ENCODE measurements at regions not wholly inside any gene's neighbourhood (a gene's known extent, or its start where the extent isn't known, plus 50 kb on each side); places are given as distances from the start of the nearest gene placed in this dataset.

DNA sequence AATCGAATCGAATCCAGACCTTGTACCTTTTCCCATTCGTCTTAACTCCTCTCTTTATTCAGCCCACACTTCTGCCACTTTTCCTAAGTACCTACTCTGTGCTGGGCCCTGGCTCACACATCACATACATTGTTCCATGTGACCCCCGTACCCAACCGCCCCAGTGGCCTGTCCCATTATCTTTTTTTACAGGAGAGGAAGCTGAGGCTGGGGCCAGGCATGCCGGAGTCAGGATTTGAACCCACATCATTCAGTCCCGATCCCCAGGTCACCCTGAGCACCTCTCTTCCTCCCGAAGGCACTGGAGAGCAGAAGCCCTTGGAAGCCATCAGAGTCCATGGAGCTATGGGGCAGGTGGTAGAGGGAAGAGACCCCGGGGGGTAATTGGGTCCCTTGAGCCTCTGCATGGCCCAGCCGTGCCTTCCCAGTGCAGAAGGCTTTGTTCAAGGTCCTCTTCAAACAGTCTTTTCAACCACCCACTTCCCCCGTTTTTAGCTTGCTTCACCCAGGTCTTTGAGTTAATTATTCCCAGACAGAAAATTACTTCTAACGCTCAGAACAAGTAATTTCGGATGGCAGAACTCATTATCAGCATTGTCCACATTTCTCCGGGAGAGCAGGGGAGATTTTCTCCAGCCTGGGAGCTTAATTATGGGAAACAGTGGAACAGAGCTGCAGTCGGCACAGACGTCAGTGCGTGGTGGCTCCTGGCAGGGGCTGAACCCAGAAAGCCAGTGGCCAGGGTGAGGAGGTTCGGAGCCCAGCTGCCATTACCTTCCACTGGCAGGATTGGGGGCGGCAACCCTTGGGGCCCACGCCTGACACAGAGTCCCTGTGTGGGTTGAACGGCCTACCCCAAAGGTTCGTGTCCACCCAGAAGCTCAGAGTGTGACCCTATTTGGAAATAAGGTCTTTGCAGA is 82.4 kb upstream of the RTL6 start:
- TF ChIP-seq, protein P1, sequence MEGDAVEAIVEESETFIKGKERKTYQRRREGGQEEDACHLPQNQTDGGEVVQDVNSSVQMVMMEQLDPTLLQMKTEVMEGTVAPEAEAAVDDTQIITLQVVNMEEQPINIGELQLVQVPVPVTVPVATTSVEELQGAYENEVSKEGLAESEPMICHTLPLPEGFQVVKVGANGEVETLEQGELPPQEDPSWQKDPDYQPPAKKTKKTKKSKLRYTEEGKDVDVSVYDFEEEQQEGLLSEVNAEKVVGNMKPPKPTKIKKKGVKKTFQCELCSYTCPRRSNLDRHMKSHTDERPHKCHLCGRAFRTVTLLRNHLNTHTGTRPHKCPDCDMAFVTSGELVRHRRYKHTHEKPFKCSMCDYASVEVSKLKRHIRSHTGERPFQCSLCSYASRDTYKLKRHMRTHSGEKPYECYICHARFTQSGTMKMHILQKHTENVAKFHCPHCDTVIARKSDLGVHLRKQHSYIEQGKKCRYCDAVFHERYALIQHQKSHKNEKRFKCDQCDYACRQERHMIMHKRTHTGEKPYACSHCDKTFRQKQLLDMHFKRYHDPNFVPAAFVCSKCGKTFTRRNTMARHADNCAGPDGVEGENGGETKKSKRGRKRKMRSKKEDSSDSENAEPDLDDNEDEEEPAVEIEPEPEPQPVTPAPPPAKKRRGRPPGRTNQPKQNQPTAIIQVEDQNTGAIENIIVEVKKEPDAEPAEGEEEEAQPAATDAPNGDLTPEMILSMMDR (IDR thresholded peaks at IDR 0.05; ENCODE audit: low read depth, low read length, missing input control) = no peak
- TF ChIP-seq HNF4G (IDR thresholded peaks at IDR 0.05) (no peak), FOXA1 (IDR thresholded peaks at IDR 0.05) (no peak), SP1 (IDR thresholded peaks at IDR 0.05) (no peak), TAF1 (conservative IDR thresholded peaks at IDR 0.05) (no peak)
- TF ChIP-seq, protein P2, sequence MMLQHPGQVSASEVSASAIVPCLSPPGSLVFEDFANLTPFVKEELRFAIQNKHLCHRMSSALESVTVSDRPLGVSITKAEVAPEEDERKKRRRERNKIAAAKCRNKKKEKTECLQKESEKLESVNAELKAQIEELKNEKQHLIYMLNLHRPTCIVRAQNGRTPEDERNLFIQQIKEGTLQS (IDR thresholded peaks at IDR 0.05) = no peak
- TF ChIP-seq, protein P3, sequence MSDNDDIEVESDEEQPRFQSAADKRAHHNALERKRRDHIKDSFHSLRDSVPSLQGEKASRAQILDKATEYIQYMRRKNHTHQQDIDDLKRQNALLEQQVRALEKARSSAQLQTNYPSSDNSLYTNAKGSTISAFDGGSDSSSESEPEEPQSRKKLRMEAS (IDR thresholded peaks at IDR 0.05) = no peak

Measured in liver (tissue), 3 donors.